IPS DF 4.7 (cell line): ENCODE measurements at regions not wholly inside any gene's neighbourhood (a gene's known extent, or its start where the extent isn't known, plus 50 kb on each side); places are given as distances from the start of the nearest gene placed in this dataset.

ENCODE experiments used
- DNase-seq: peaks from one replicate; pipeline ENCODE4 v3.0.0-alpha.2; 2013; ENCODE audit warnings: low spot score; ENCODE audit errors: extremely low read depth

GRCh38 chr5:89236900-89237299 is 353.9 kb upstream of the MEF2C start:
- no peak for DNase-seq

DNA sequence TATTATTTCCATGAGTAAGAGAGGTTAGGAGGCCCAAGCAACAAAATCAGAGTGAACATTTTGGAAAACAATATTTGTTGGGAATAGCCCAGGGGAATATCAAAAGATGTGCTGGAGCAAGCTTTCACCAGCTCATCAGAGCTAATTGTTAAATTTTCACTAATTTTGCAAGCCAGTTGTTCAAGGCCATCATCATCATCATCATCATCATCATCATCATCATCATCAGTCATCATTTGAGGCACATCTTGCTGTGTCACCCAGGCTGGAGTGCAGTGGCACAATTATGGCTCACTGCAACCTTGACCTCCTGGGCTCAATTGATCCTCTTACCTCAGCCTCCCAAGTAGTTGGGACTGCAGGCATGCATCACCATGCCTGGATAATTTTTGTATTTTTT is 350.5 kb upstream of the MEF2C start:
- DNase-seq = no peak

GRCh38 chr5:89232139-89232603 is 349.2 kb upstream of the MEF2C start:
- DNase-seq = no peak

- no peak for DNase-seq
These were observed 347.2 kb upstream of the MEF2C start for GRCh38 chr5:89230178-89230577.

DNA sequence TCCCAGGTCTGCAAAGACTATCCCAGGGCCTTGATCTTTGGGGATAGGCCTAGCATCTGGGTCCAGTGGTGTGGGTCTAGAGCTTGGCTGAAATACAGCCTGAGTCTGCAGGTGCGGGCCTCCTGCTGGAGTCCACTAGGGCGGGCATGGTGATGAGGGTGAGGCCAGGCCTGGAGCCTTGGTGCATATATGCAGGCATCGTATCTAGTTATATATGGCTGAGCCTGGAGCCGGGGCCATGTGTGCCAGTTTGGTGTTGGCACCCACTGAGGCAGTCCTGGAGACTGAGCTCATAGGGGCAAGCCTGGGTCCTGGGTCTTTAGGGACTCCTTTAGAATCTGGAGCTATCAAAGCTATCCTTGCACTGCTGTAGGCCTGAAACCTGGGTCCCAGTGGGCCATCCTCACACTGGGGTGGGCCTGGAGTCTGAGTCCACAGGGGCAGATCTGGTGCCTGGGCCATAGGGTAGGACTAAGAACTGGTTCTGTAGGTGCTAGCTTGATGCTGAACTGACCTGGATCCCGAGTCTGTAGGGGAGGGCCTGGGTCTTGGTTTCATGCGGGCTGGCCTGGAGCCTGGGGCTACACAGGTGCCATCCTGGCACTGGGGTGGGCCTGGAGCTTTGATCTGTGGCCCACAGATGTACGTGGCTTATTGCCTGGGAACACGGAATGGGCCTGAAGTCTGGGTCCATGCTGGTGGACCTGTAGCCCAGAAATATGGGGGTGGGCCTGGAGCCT is 346.5 kb upstream of the MEF2C start:
- DNase-seq = no peak

DNA sequence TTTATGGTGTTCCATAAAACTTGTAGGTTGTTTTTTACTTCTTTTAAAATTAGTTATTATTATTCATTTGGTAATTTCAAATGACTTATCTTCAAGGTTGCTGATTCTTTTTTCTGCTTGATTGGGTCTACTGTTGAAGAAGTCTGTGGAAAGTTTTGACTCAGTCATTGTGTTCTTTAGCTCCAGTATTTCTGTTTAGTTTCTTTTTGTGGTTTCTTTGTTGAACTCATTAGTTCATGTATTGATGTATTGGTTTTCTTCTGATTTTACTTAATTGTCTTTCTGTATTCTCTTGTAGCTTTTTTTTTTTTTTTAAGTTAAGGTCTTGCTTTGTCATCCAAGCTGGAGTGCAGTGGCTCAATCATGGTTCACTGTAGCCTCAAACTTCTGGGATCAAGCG is 345.4 kb upstream of the MEF2C start:
- DNase-seq = no peak

DNA sequence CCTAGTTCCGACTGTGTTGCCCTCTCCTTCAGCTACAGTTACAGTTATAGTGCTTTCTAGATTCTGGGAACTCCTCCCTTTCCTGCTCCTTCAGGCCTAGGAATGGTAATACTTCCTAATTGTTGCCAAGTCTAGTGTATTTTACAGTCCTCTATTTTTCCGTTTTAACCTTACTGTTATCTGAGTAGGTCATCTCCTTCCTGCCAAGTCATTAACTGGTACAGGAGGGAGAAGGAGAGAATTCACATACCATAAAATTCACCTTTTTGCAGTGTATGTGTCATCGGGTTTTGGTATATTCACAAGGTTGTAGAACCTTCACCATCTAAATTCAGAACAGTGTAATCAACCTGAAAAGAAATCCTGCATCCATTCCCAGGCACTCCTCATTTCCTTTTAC is 335.4 kb upstream of the MEF2C start:
- DNase-seq = no peak

- no peak for DNase-seq
These were observed 333.6 kb upstream of the MEF2C start for GRCh38 chr5:89216606-89217005.

DNA sequence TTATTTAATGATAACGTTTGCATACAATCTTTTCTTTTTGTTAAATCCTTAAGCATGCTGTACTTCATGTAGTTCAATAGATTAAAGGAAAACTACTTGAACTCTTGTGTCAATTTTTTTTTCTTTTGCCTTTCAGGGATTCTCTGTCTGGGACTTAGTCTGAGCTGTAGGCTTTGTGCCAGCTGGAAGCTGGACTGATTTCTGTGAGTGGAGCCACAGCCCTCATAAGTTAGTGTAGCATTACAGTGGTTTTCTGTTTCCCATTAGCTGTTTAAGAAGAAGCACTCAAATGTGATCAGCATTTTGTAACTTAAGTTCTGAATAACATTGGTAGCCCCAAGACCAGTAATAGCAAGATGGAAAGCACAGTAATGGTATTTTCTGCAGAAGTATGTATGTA is 330.6 kb upstream of the MEF2C start:
- DNase-seq = no peak

DNA sequence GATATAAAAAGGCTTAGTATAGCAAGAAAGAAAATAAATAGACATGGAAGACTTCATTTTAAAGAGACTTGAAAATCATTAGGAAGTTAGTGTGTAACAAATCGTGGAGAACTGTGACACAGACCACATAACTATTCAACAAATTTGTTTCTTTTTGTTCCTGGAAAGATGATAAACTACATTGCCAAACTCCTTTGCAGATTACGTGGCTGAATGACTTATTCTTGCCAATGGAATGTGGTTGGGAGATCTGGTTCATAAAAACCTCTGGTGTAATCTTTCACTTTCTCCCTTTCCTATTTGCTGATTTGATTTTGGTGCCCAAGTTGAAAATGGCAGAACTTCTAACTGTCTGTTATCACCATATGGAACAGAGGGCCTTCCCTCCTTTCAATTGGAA is 328.9 kb upstream of the MEF2C start:
- DNase-seq = no peak

- no peak for DNase-seq
These were observed 325.8 kb upstream of the MEF2C start for GRCh38 chr5:89208811-89209210.

- no peak for DNase-seq
These were observed 325.4 kb upstream of the MEF2C start for GRCh38 chr5:89208392-89208791.

- no peak for DNase-seq
These were observed 321.8 kb upstream of the MEF2C start for GRCh38 chr5:89204756-89205155.

- DNase-seq = no peak
These were observed 320.6 kb upstream of the MEF2C start for GRCh38 chr5:89203611-89204010.

DNA sequence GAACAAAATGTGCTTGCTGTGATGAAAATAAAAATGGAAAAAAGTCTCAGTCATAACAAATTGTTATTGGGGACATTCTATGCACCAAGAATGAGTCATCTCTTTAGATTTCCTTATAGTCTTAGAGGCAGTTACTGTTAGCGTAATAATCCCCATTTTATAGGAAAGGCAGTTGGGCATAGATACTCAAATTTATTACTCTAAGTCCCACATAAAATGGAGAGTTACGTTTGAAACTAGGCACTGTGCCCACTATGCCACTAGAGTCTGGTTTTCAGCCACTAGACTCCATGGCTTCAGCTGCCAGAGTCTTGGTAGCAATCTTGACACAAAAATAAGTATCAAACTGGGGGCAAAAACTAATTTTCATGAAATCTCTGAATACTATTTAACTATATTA is 317.9 kb upstream of the MEF2C start:
- DNase-seq = no peak

DNA sequence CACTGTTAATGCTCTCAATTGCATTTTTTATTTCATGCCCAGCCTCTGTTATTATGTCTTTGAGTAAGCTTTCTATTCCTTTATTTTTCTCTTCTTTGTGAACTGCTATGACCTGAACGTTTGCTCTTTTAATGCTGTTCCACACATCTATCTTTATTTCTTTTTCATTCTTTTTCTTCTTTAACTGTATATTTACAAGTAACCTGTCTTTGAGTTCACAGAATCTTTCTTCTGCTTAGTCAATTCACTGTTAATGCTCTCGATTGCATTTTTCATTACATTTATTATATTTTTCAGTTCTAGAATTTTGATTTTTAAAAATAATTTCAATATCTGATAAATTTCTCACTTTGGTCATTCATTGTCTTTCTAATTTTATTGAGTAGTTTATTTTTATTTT is 316.3 kb upstream of the MEF2C start:
- no peak for DNase-seq

GRCh38 chr5:89191374-89191773 is 308.4 kb upstream of the MEF2C start:
- no peak for DNase-seq

DNA sequence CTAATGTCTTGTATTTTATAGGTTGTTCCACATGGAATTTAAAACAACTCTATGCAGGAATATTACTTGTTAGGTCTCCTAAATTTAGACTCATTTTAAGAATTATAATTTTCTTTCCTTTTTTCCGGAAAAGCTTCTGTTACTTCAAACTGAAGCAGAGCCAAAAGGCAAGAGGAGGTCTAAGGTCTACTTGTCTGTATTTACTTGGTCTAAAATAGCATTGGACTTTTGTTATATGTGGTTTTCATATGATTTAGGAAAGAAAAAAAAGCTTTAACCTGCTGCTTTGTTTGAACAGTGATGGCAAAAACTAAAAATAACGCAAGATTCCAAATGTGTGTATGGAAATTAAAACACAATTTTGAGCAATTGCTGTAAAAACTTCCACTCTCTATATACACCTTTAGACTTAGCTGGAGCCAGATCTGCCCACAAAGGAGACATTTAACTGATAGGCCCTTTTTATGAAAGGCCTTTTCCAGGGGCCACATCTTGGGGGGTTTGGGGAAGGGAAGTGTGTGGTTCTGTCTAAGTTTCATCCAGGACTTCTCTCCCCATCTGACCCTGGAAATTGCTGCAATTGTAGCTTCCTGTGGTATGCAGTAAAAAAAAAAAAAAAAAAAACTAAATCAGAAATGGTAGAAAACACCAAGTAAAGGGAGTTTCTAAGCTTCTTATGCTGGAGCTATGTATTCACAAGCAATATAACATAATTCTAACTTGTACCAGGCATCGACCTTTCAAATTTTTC is 307.7 kb upstream of the MEF2C start:
- DNase-seq = no peak

DNA sequence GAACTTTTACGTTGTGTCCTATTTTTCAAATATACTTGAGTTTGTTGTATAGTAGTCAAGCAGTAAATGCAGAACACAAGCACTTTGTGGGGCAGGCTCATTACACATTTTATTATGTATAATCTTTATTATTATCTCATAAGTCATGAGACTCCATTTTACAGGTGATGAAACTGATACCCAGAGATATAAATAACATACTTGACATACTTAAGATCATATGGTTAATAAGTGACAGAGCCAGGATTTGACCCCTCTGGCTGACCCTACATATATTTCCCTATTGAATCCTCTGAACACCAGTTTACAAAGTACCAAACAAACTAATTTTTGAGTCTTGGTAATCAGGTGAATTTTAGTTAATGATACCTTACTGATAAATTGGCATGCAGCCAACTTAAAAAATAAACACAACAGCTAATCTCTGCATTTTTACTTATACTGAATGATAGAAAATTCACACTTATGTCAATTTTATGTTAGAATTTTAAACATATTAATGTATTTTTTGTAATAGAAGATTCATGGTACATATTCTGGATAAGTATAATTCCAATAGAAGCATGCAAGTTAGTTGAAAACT is 305.0 kb upstream of the MEF2C start:
- no peak for DNase-seq

DNA sequence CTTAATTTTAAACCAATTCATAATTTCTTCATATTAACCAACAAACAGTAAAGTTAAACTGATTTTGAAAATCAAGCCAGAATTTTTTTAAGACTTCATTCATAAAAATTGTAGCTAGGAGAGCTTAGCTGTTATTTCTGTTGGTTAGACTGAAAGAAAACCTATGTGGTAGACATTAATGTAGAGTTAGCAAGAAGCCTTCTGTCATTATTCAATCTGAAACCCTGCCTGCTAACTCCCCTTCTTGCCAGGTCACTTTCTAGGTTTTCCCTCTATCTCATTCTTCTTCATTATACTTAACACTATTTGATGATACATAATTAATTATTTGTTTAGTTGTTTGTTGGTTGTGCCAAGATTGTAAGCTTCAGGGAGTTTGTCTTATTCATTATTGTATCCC is 304.3 kb upstream of the MEF2C start:
- no peak for DNase-seq

DNA sequence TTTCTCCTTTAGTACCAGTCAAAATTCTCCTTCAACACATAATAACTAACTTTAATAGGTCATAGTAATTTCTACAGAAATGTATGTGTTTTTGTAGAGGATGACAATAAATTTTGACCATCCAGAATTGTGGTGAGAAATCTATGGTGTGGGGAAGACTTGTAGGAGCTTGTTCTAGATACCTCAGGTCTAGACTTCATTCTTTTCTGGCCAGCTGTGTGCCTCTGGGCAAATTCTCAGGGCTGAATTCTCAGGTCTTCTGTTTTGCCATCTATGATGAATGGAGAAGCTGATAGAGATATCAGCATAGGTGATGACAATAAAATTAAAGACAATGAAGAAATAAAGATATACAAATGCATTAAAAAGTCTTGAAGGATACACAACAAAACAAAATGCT is 298.6 kb upstream of the MEF2C start:
- no peak for DNase-seq

DNA sequence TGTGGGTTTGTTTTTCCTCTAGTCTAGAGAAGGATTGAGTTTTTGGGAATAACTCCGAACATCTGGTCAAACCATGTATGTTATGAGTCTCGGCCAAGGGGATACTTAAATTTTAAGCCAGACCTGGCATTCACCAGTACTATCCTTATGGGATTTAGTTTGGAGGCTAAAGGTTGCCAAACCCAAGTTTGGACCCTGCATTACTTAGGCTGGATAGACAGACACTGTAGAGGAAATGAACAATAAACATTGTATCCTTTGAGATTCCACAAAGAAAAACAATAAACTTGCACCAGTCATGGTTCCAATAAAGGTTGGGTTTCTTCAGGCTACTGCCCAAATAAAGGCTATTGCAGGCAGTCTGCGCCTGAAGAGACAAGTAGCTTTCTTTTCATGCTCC is 296.7 kb upstream of the MEF2C start:
- no peak for DNase-seq

GRCh38 chr5:89178541-89178940 is 295.6 kb upstream of the MEF2C start:
- no peak for DNase-seq
